DOHH2 (cell line): ENCODE measurements at regions not wholly inside any gene's neighbourhood (a gene's known extent, or its start where the extent isn't known, plus 50 kb on each side); places are given as distances from the start of the nearest gene placed in this dataset.
"Not testable (repeated sequence)": the region's sequence is repeated elsewhere in the genome, so short reads cannot be mapped to it uniquely, and the experiment has no call there.

Source experiments
- H3F3A ChIP-seq: fragments of 200-600 bp; sonication (generic), shearing (Covaris generic); 2 replicates; pipeline ENCODE4 v1.6.0; 2016; ENCODE audit warnings: antibody characterized with exemption, mild to moderate bottlenecking; ENCODE audit not compliant: control insufficient read depth, insufficient read depth
- H3K27ac ChIP-seq: fragments of 200-600 bp; sonication (generic); 2 replicates; pipeline ENCODE4 v1.5.1; 2014; ENCODE audit warnings: low read depth, mild to moderate bottlenecking, low read length, moderate library complexity
- H3K27me3 ChIP-seq: fragments of 200-600 bp; sonication (generic); 2 replicates; pipeline ENCODE4 v1.6.1; 2014; ENCODE audit warnings: mild to moderate bottlenecking, low read length, mixed read lengths; ENCODE audit not compliant: control insufficient read depth
- H3K36me3 ChIP-seq: fragments of 200-600 bp; sonication (generic); 2 replicates; pipeline ENCODE4 v1.6.1; 2014; ENCODE audit warnings: mild to moderate bottlenecking, low read length, moderate library complexity, mixed read lengths; ENCODE audit not compliant: control insufficient read depth
- H3K4me1 ChIP-seq: fragments of 200-600 bp; sonication (generic); 2 replicates; pipeline ENCODE4 v1.6.1; 2014; ENCODE audit warnings: mild to moderate bottlenecking, low read length, mixed read lengths; ENCODE audit not compliant: control insufficient read depth
- H3K4me2 ChIP-seq: fragments of 200-600 bp; sonication (generic); 2 replicates; pipeline ENCODE4 v1.6.0; 2014; ENCODE audit warnings: mild to moderate bottlenecking, low read length, moderate library complexity
- H3K4me3 ChIP-seq: fragments of 200-600 bp; sonication (generic); 2 replicates; pipeline ENCODE4 v1.5.1; 2014; ENCODE audit warnings: mild to moderate bottlenecking, low read length, mixed read lengths
- H3K79me2 ChIP-seq: fragments of 200-600 bp; sonication (generic); 2 replicates; pipeline ENCODE4 v1.6.1; 2014; ENCODE audit warnings: mild to moderate bottlenecking, low read length, mixed read lengths; ENCODE audit not compliant: control insufficient read depth
- H3K9me2 ChIP-seq: fragments of 200-600 bp; sonication (generic); replicated peaks from 2 replicates; pipeline ENCODE4 v1.6.1; 2014; ENCODE audit warnings: mild to moderate bottlenecking, low read length, mixed read lengths; ENCODE audit not compliant: control insufficient read depth
- H3K9me3 ChIP-seq: fragments of 200-600 bp; sonication (generic); 2 replicates; pipeline ENCODE4 v1.6.1; 2014; ENCODE audit warnings: antibody characterized with exemption, low read length, mixed read lengths; ENCODE audit not compliant: control insufficient read depth, insufficient read depth
- H4K20me1 ChIP-seq: fragments of 200-600 bp; sonication (generic); 2 replicates; pipeline ENCODE4 v1.6.0; 2014; ENCODE audit warnings: low read depth, mild to moderate bottlenecking, antibody characterized with exemption, low read length, moderate library complexity; ENCODE audit not compliant: control insufficient read depth, insufficient read depth
- EZH2phosphoT487 ChIP-seq: fragments of 200-600 bp; sonication (generic); IDR thresholded peaks from 2 replicates; pipeline ENCODE4 v1.6.1; 2017; ENCODE audit warnings: borderline replicate concordance, mild to moderate bottlenecking, antibody characterized with exemption, low read length, moderate library complexity, mixed read lengths
- TF ChIP-seq, protein P1 (sequence below): fragments of 200-600 bp; sonication (generic); IDR thresholded peaks from one replicate; pipeline ENCODE4 v1.5.1; 2014; ENCODE audit warnings: antibody characterized with exemption, mild to moderate bottlenecking, low read depth, low read length; ENCODE audit not compliant: poor library complexity, severe bottlenecking

DNA sequence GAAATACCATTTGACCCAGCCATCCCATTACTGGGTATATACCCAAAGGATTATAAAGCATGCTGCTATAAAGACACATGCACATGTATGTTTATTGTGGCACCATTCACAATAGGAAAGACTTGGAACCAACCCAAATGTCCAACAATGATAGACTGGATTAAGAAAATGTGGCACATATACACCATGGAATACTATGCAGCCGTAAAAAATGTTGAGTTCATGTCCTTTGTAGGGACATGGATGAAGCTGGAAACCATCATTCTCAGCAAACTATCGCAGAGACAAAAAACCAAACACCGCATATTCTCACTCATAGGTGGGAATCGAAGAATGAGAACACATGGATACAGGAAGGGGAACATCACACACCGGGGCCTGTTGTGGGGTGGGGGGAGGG, 111.5 kb downstream of the TPBG start:
- not testable (repeated sequence) for H3K36me3 ChIP-seq, H3K9me2 ChIP-seq, H3K9me3 ChIP-seq, H3K4me3 ChIP-seq, H3K4me2 ChIP-seq, H3K27me3 ChIP-seq, H3K79me2 ChIP-seq, H4K20me1 ChIP-seq, H3K4me1 ChIP-seq, H3F3A ChIP-seq, H3K27ac ChIP-seq

DNA sequence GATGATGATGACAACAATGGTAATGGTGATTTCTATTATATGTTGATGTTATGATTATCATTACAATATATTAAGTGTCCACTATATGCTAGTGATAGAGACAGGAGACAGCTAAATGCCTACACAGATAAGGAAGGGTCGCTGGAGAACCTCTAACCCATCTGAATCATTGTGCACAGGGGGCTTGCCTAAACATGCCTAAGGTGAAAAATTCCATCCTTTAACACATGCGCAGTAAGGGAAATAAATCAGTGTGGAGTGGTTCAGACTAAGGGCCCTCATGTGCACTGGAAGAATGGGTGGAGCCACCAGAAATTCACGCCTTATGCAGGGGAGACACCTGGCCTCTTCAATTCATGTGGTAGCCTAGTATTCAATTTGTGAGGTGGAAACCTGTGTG, 120.4 kb downstream of the TPBG start:
- H3K9me2 ChIP-seq: no peaks in the 10 kb centered on the region
- H3K9me3 ChIP-seq: peaks cover 4% of the 10 kb centered on the region
- H3K79me2 ChIP-seq: no peaks in the 10 kb centered on the region

DNA sequence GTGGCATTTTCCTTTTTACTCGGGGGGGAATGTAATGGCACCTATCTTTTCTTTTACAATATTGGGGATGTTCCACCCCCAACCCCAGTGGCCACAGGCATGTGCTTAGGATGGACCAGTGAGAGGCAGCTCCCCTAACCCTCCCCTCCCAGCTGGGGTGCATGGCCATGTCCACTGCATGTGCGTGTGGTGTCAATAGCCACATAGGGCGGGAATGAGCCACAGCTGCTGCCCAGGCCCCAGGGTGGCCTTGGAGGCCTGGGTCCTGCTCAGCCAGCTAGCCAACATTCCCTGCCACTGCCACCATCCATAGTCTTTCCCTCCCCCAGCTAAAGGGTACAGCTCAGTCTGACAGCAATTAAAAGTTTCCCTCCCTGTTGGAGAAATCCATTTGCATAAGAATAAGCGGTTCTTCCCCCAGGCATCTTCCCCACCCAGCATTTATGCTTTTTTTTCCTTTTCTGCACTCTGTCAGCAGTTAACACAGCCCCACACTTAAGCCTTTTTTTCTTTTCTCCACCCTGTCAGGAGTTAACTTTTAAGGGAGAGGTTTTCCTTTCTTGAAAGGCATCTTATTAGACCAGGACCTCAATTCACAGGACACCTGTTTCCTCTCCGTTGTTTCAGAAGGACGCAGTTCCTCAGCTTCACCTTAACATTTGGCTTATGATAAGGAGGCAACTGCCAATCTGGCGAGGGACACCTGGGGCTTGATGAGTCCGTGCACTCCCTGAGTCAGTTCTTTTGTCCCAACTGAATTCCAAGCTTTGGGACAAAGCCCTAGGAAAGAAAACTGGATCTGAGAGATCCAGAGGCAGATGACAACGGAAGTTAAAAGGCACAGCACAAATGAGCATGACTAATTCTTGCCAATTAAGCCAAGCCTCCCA, 121.4 kb downstream of the TPBG start:
- Histone ChIP-seq H3K27me3 (no peaks in the 10 kb centered on the region), H3K36me3 (no peaks in the 10 kb centered on the region), H3K4me2 (no peak overlapping the region), H3F3A (no peaks in the 10 kb centered on the region), H3K9me3 (peaks cover 4% of the 10 kb centered on the region), H3K4me1 (no peaks in the 10 kb centered on the region), H3K4me3 (no peak overlapping the region), H3K9me2 (no peaks in the 10 kb centered on the region), H3K79me2 (no peaks in the 10 kb centered on the region), H3K27ac (no peak overlapping the region), H4K20me1 (no peaks in the 10 kb centered on the region)
- TF ChIP-seq, protein P1, sequence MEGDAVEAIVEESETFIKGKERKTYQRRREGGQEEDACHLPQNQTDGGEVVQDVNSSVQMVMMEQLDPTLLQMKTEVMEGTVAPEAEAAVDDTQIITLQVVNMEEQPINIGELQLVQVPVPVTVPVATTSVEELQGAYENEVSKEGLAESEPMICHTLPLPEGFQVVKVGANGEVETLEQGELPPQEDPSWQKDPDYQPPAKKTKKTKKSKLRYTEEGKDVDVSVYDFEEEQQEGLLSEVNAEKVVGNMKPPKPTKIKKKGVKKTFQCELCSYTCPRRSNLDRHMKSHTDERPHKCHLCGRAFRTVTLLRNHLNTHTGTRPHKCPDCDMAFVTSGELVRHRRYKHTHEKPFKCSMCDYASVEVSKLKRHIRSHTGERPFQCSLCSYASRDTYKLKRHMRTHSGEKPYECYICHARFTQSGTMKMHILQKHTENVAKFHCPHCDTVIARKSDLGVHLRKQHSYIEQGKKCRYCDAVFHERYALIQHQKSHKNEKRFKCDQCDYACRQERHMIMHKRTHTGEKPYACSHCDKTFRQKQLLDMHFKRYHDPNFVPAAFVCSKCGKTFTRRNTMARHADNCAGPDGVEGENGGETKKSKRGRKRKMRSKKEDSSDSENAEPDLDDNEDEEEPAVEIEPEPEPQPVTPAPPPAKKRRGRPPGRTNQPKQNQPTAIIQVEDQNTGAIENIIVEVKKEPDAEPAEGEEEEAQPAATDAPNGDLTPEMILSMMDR: no peak
- no peak for TF ChIP-seq EZH2phosphoT487

More for the DNA sequence above, 120.4 kb downstream of the TPBG start:
- TF ChIP-seq EZH2phosphoT487: no peak
- TF ChIP-seq, protein P1: no peak
- Histone ChIP-seq H3K4me1 (no peaks in the 10 kb centered on the region), H3K27ac (no peak overlapping the region), H3K4me3 (no peak overlapping the region), H4K20me1 (no peaks in the 10 kb centered on the region), H3K36me3 (no peaks in the 10 kb centered on the region), H3K27me3 (no peaks in the 10 kb centered on the region), H3K4me2 (no peak overlapping the region), H3F3A (no peaks in the 10 kb centered on the region)

DNA sequence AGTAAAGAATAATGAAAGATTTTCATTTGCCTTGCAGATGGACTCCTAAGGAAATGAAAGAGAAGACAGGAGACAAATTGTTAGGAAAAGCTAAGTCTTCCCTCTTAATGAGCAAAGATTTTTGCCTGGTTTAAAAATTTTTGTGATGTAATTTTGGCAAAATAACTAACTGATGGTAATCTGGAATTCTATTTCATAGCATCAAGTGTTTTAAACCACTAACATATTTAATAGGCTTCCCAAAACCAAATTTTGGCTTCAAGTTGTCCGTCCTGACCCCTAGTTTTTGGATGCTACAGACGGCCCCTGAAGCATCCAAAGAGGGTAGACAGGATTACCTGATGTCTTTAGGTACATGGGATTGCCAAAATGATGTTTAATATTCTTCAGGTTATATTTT, 124.3 kb downstream of the TPBG start:
- Histone ChIP-seq H3K4me3 (no peak overlapping the region), H3K9me3 (peaks cover 4% of the 10 kb centered on the region), H3K9me2 (no peaks in the 10 kb centered on the region), H3F3A (no peaks in the 10 kb centered on the region), H3K27me3 (no peaks in the 10 kb centered on the region), H3K4me1 (no peaks in the 10 kb centered on the region), H3K79me2 (no peaks in the 10 kb centered on the region), H3K36me3 (no peaks in the 10 kb centered on the region), H4K20me1 (no peaks in the 10 kb centered on the region), H3K4me2 (no peak overlapping the region), H3K27ac (no peak overlapping the region)
- TF ChIP-seq, protein P1: no peak
- TF ChIP-seq EZH2phosphoT487: no peak
